ENCODE measurements at regions not wholly inside any gene's neighbourhood (a gene's known extent, or its start where the extent isn't known, plus 50 kb on each side); places are given as distances from the start of the nearest gene placed in this dataset.

- DNase-seq (ENCODE audit: low spot score), result no peak
- H3K9me3 Mint-ChIP-seq, result peaks cover 13% of the 10 kb centered on the region
- H3K36me3 Mint-ChIP-seq (ENCODE audit: low read depth), result no peaks in the 10 kb centered on the region
- no peak overlapping the region for H3K4me3 Mint-ChIP-seq
- intact Hi-C loops (cut with micrococcal nuclease), result no loop called here
- H3K27me3 Mint-ChIP-seq (ENCODE audit: insufficient read depth), result no peaks in the 10 kb centered on the region
- H3K27ac Mint-ChIP-seq, result no peak overlapping the region
- no peaks in the 10 kb centered on the region for H3K4me1 Mint-ChIP-seq (ENCODE audit: low read depth)
These were observed 901.8 kb upstream of the ZWINT start for GRCh38 chr10:57262892-57263291.

GRCh38 chr10:57260175-57260574 lies 899.1 kb upstream of the ZWINT start:
- Mint-ChIP-seq H3K27me3 (ENCODE audit: insufficient read depth) (no peaks in the 10 kb centered on the region), H3K9me3 (peaks cover 13% of the 10 kb centered on the region), H3K27ac (no peak overlapping the region), H3K4me1 (ENCODE audit: low read depth) (no peaks in the 10 kb centered on the region), H3K4me3 (no peak overlapping the region), H3K36me3 (ENCODE audit: low read depth) (no peaks in the 10 kb centered on the region)
- DNase-seq (ENCODE audit: low spot score), result no peak
- intact Hi-C loops (cut with micrococcal nuclease), result no loop called here

GRCh38 chr10:57249615-57250281 lies 888.7 kb upstream of the ZWINT start:
- H3K4me1 Mint-ChIP-seq (ENCODE audit: low read depth), result no peaks in the 10 kb centered on the region
- intact Hi-C loops (cut with micrococcal nuclease), result no loop called here
- H3K27ac Mint-ChIP-seq, result no peak overlapping the region
- H3K9me3 Mint-ChIP-seq, result no peaks in the 10 kb centered on the region
- no peak overlapping the region for H3K4me3 Mint-ChIP-seq
- no peaks in the 10 kb centered on the region for H3K36me3 Mint-ChIP-seq (ENCODE audit: low read depth)
- DNase-seq (ENCODE audit: low spot score), result no peak
- H3K27me3 Mint-ChIP-seq (ENCODE audit: insufficient read depth), result no peaks in the 10 kb centered on the region

GRCh38 chr10:57247271-57247670 lies 886.2 kb upstream of the ZWINT start:
- Mint-ChIP-seq H3K9me3 (no peaks in the 10 kb centered on the region), H3K4me3 (no peak overlapping the region), H3K27ac (no peak overlapping the region), H3K4me1 (ENCODE audit: low read depth) (no peaks in the 10 kb centered on the region), H3K36me3 (ENCODE audit: low read depth) (no peaks in the 10 kb centered on the region), H3K27me3 (ENCODE audit: insufficient read depth) (no peaks in the 10 kb centered on the region)
- intact Hi-C loops (cut with micrococcal nuclease), result no loop called here
- no peak for DNase-seq (ENCODE audit: low spot score)

- no peak overlapping the region for H3K4me3 Mint-ChIP-seq
- no peaks in the 10 kb centered on the region for H3K27me3 Mint-ChIP-seq (ENCODE audit: insufficient read depth)
- H3K27ac Mint-ChIP-seq, result no peak overlapping the region
- no peaks in the 10 kb centered on the region for H3K4me1 Mint-ChIP-seq (ENCODE audit: low read depth)
- intact Hi-C loops (cut with micrococcal nuclease), result no loop called here
- peaks cover 6% of the 10 kb centered on the region for H3K9me3 Mint-ChIP-seq
- no peak for DNase-seq (ENCODE audit: low spot score)
- H3K36me3 Mint-ChIP-seq (ENCODE audit: low read depth), result no peaks in the 10 kb centered on the region
These were observed 864.9 kb upstream of the ZWINT start for GRCh38 chr10:57225920-57226319.

- Mint-ChIP-seq H3K36me3 (ENCODE audit: low read depth) (no peaks in the 10 kb centered on the region), H3K27ac (no peak overlapping the region), H3K27me3 (ENCODE audit: insufficient read depth) (no peaks in the 10 kb centered on the region), H3K4me1 (ENCODE audit: low read depth) (no peaks in the 10 kb centered on the region), H3K4me3 (no peak overlapping the region), H3K9me3 (peaks cover 6% of the 10 kb centered on the region)
- intact Hi-C loops (cut with micrococcal nuclease), result no loop called here
- no peak for DNase-seq (ENCODE audit: low spot score)
These were observed 863.8 kb upstream of the ZWINT start for GRCh38 chr10:57224811-57225210.

GRCh38 chr10:57222603-57223002 lies 861.5 kb upstream of the ZWINT start:
- H3K4me3 Mint-ChIP-seq, result no peak overlapping the region
- H3K4me1 Mint-ChIP-seq (ENCODE audit: low read depth), result no peaks in the 10 kb centered on the region
- intact Hi-C loops (cut with micrococcal nuclease), result no loop called here
- H3K27ac Mint-ChIP-seq, result no peak overlapping the region
- no peaks in the 10 kb centered on the region for H3K27me3 Mint-ChIP-seq (ENCODE audit: insufficient read depth)
- no peak for DNase-seq (ENCODE audit: low spot score)
- H3K9me3 Mint-ChIP-seq, result no peaks in the 10 kb centered on the region
- no peaks in the 10 kb centered on the region for H3K36me3 Mint-ChIP-seq (ENCODE audit: low read depth)

- H3K4me3 Mint-ChIP-seq, result no peak overlapping the region
- no peaks in the 10 kb centered on the region for H3K4me1 Mint-ChIP-seq (ENCODE audit: low read depth)
- H3K9me3 Mint-ChIP-seq, result no peaks in the 10 kb centered on the region
- H3K36me3 Mint-ChIP-seq (ENCODE audit: low read depth), result no peaks in the 10 kb centered on the region
- no peak overlapping the region for H3K27ac Mint-ChIP-seq
- DNase-seq (ENCODE audit: low spot score), result no peak
- H3K27me3 Mint-ChIP-seq (ENCODE audit: insufficient read depth), result no peaks in the 10 kb centered on the region
- intact Hi-C loops (cut with micrococcal nuclease), result no loop called here
These were observed 861.1 kb upstream of the ZWINT start for GRCh38 chr10:57222129-57222528.

GRCh38 chr10:57221674-57222073 lies 860.6 kb upstream of the ZWINT start:
- DNase-seq (ENCODE audit: low spot score), result no peak
- intact Hi-C loops (cut with micrococcal nuclease), result no loop called here
- Mint-ChIP-seq H3K27ac (no peak overlapping the region), H3K36me3 (ENCODE audit: low read depth) (no peaks in the 10 kb centered on the region), H3K4me1 (ENCODE audit: low read depth) (no peaks in the 10 kb centered on the region), H3K9me3 (no peaks in the 10 kb centered on the region), H3K27me3 (ENCODE audit: insufficient read depth) (no peaks in the 10 kb centered on the region), H3K4me3 (no peak overlapping the region)

GRCh38 chr10:57218382-57218781 lies 857.3 kb upstream of the ZWINT start:
- Mint-ChIP-seq H3K27me3 (ENCODE audit: insufficient read depth) (no peaks in the 10 kb centered on the region), H3K36me3 (ENCODE audit: low read depth) (no peaks in the 10 kb centered on the region), H3K9me3 (peaks cover 10% of the 10 kb centered on the region), H3K4me3 (no peak overlapping the region), H3K27ac (no peak overlapping the region), H3K4me1 (ENCODE audit: low read depth) (no peaks in the 10 kb centered on the region)
- intact Hi-C loops (cut with micrococcal nuclease), result no loop called here
- DNase-seq (ENCODE audit: low spot score), result no peak

- intact Hi-C loops (cut with micrococcal nuclease), result no loop called here
These were observed 841.3 kb upstream of the ZWINT start for GRCh38 chr10:57202356-57202755.

GRCh38 chr10:57188846-57189245 lies 827.8 kb upstream of the ZWINT start:
- no peaks in the 10 kb centered on the region for H3K27me3 Mint-ChIP-seq (ENCODE audit: insufficient read depth)
- no peaks in the 10 kb centered on the region for H3K4me1 Mint-ChIP-seq (ENCODE audit: low read depth)
- no peaks in the 10 kb centered on the region for H3K36me3 Mint-ChIP-seq (ENCODE audit: low read depth)
- no peak overlapping the region for H3K4me3 Mint-ChIP-seq
- no peak overlapping the region for H3K27ac Mint-ChIP-seq
- intact Hi-C loops (cut with micrococcal nuclease), result no loop called here
- no peaks in the 10 kb centered on the region for H3K9me3 Mint-ChIP-seq
- no peak for DNase-seq (ENCODE audit: low spot score)

More at GRCh38 chr10:57202356-57202755, 841.3 kb upstream of the ZWINT start:
- no peak overlapping the region for H3K27ac Mint-ChIP-seq
- no peaks in the 10 kb centered on the region for H3K27me3 Mint-ChIP-seq (ENCODE audit: insufficient read depth)
- H3K9me3 Mint-ChIP-seq, result no peaks in the 10 kb centered on the region
- no peak for DNase-seq (ENCODE audit: low spot score)
- no peak overlapping the region for H3K4me3 Mint-ChIP-seq
- H3K4me1 Mint-ChIP-seq (ENCODE audit: low read depth), result no peaks in the 10 kb centered on the region
- no peaks in the 10 kb centered on the region for H3K36me3 Mint-ChIP-seq (ENCODE audit: low read depth)

- no peak for DNase-seq (ENCODE audit: low spot score)
- intact Hi-C loops (cut with micrococcal nuclease), result no loop called here
- Mint-ChIP-seq H3K27ac (no peak overlapping the region), H3K27me3 (ENCODE audit: insufficient read depth) (no peaks in the 10 kb centered on the region), H3K4me1 (ENCODE audit: low read depth) (no peaks in the 10 kb centered on the region), H3K4me3 (no peak overlapping the region), H3K36me3 (ENCODE audit: low read depth) (no peaks in the 10 kb centered on the region), H3K9me3 (no peaks in the 10 kb centered on the region)
These were observed 825.1 kb upstream of the ZWINT start for GRCh38 chr10:57186201-57186600.

- H3K9me3 Mint-ChIP-seq, result peaks cover 14% of the 10 kb centered on the region
- no peak overlapping the region for H3K27ac Mint-ChIP-seq
These were observed 808.5 kb upstream of the ZWINT start for GRCh38 chr10:57169597-57169996.

More at GRCh38 chr10:57169597-57169996, 808.5 kb upstream of the ZWINT start:
- DNase-seq (ENCODE audit: low spot score), result no peak
- H3K4me1 Mint-ChIP-seq (ENCODE audit: low read depth), result no peaks in the 10 kb centered on the region
- peaks cover under 1% of the 10 kb centered on the region for H3K36me3 Mint-ChIP-seq (ENCODE audit: low read depth)
- no peaks in the 10 kb centered on the region for H3K27me3 Mint-ChIP-seq (ENCODE audit: insufficient read depth)
- intact Hi-C loops (cut with micrococcal nuclease), result no loop called here
- no peak overlapping the region for H3K4me3 Mint-ChIP-seq
